Neural cell (in vitro differentiated cells): ENCODE measurements at regions not wholly inside any gene's neighbourhood (a gene's known extent, or its start where the extent isn't known, plus 50 kb on each side); places are given as distances from the start of the nearest gene placed in this dataset.

Source experiments
- H2AFZ ChIP-seq: fragments of 200-600, 300-800 bp; sonication (generic), shearing (Covaris generic); 2 replicates; pipeline ENCODE4 v1.6.0; 2014; ENCODE audit warnings: low read depth, mild to moderate bottlenecking, antibody characterized with exemption, low read length, moderate library complexity
- H3F3A ChIP-seq: fragments of 200-600 bp; shearing (Covaris generic); 2 replicates; pipeline ENCODE4 v1.6.1; 2016; ENCODE audit warnings: mild to moderate bottlenecking, moderate library complexity, mixed read lengths, antibody characterized with exemption, low read length; ENCODE audit not compliant: insufficient read depth, poor library complexity, severe bottlenecking
- H3K27ac ChIP-seq: fragments of 200-600, 300-800 bp; sonication (generic), shearing (Covaris generic); 2 replicates; pipeline ENCODE4 v1.5.1; 2014; ENCODE audit warnings: mild to moderate bottlenecking, low read length, moderate library complexity
- H3K27me3 ChIP-seq: fragments of 300-800, 200-600 bp; sonication (generic), shearing (Covaris generic); 2 replicates; pipeline ENCODE4 v1.6.0; 2014; ENCODE audit warnings: mild to moderate bottlenecking, low read depth, low read length, moderate library complexity; ENCODE audit not compliant: insufficient read depth
- H3K36me3 ChIP-seq: fragments of 300-800, 200-600 bp; sonication (generic), shearing (Covaris generic); 2 replicates; pipeline ENCODE4 v1.5.1; 2014; ENCODE audit warnings: mild to moderate bottlenecking, antibody characterized with exemption, low read length, moderate library complexity; ENCODE audit not compliant: insufficient read depth
- H3K4me2 ChIP-seq: fragments of 300-800, 200-600 bp; sonication (generic), shearing (Covaris generic); 2 replicates; pipeline ENCODE4 v1.6.0; 2014; ENCODE audit warnings: mild to moderate bottlenecking, low read length
- H3K4me3 ChIP-seq: fragments of 300-800, 200-600 bp; sonication (generic), shearing (Covaris generic); 2 replicates; pipeline ENCODE4 v1.5.1; 2014; ENCODE audit warnings: mild to moderate bottlenecking, low read length, moderate library complexity
- H3K79me2 ChIP-seq: fragments of 200-600 bp; shearing (Covaris generic); replicated peaks from 2 replicates; pipeline ENCODE4 v1.6.0; 2014; ENCODE audit warnings: mild to moderate bottlenecking, low read length, moderate library complexity; ENCODE audit not compliant: insufficient read depth
- H3K9ac ChIP-seq: fragments of 300-800, 200-600 bp; sonication (generic), shearing (Covaris generic); 2 replicates; pipeline ENCODE4 v1.6.1; 2016; ENCODE audit warnings: mild to moderate bottlenecking, low read length, mixed read lengths
- H3K9me2 ChIP-seq: fragments of 200-600 bp; shearing (Covaris generic); 2 replicates; pipeline ENCODE4 v1.6.1; 2016; ENCODE audit warnings: mild to moderate bottlenecking, low read length, mixed read lengths; ENCODE audit not compliant: insufficient read depth
- H3K9me3 ChIP-seq: fragments of 200-600, 300-800 bp; sonication (generic), shearing (Covaris generic); 2 replicates; pipeline ENCODE4 v1.6.1; 2016; ENCODE audit warnings: mild to moderate bottlenecking, mixed run types, low read length, moderate library complexity, mixed read lengths
- H4K20me1 ChIP-seq: fragments of 200-600 bp; shearing (Covaris generic); 2 replicates; pipeline ENCODE4 v1.6.1; 2016; ENCODE audit warnings: mild to moderate bottlenecking, mixed run types; ENCODE audit not compliant: insufficient read depth
- CTCF ChIP-seq: fragments of 450-650 bp; IDR thresholded peaks from 2 replicates; pipeline ENCODE4 v1.5.1; 2014; ENCODE audit warnings: antibody characterized with exemption, mild to moderate bottlenecking, moderate library complexity; ENCODE audit not compliant: poor library complexity, severe bottlenecking
- EP300 ChIP-seq: fragments of 450-650 bp; conservative IDR thresholded peaks from 2 replicates; pipeline ENCODE4 v1.6.1; 2014; ENCODE audit warnings: antibody characterized with exemption, mild to moderate bottlenecking, moderate library complexity; ENCODE audit not compliant: poor library complexity, severe bottlenecking
- EZH2 ChIP-seq: fragments of 200-600, 300-800 bp; shearing (Covaris generic), sonication (generic); IDR thresholded peaks from 2 replicates; pipeline ENCODE4 v1.6.1; 2014; ENCODE audit warnings: antibody characterized with exemption, low read length, borderline replicate concordance, mild to moderate bottlenecking; ENCODE audit not compliant: insufficient read depth, poor library complexity, severe bottlenecking
- MXI1 ChIP-seq: fragments of 450-650 bp; conservative IDR thresholded peaks from 2 replicates; pipeline ENCODE4 v1.6.1; 2014; ENCODE audit warnings: antibody characterized with exemption, mild to moderate bottlenecking; ENCODE audit not compliant: poor library complexity, severe bottlenecking
- POLR2AphosphoS5 ChIP-seq: IDR thresholded peaks from 2 replicates; pipeline ENCODE4 v1.6.1; 2012
- RAD21 ChIP-seq: fragments of 450-650 bp; conservative IDR thresholded peaks from 2 replicates; pipeline ENCODE4 v1.6.1; 2014; ENCODE audit warnings: antibody characterized with exemption, mild to moderate bottlenecking, moderate library complexity
- REST ChIP-seq: IDR thresholded peaks from 2 replicates; pipeline ENCODE4 v1.6.1; 2012; ENCODE audit warnings: borderline replicate concordance
- SMC3 ChIP-seq: fragments of 450-650 bp; conservative IDR thresholded peaks from 2 replicates; pipeline ENCODE4 v1.6.1; 2014; ENCODE audit warnings: antibody characterized with exemption, mild to moderate bottlenecking, moderate library complexity; ENCODE audit not compliant: poor library complexity
- TAF1 ChIP-seq: IDR thresholded peaks from 2 replicates; pipeline ENCODE4 v1.6.1; 2012; ENCODE audit warnings: low read depth

- Histone ChIP-seq H3K79me2 (no peaks in the 10 kb centered on the region), H3K27me3 (no peaks in the 10 kb centered on the region), H3K9me3 (no peaks in the 10 kb centered on the region), H3F3A (no peaks in the 10 kb centered on the region), H3K27ac (no peak overlapping the region), H3K9ac (no peak overlapping the region), H3K4me3 (no peak overlapping the region), H4K20me1 (no peaks in the 10 kb centered on the region), H3K4me2 (no peak overlapping the region), H3K9me2 (no peaks in the 10 kb centered on the region), H2AFZ (no peak overlapping the region), H3K36me3 (no peaks in the 10 kb centered on the region)
- TF ChIP-seq RAD21, result no peak
- TF ChIP-seq POLR2AphosphoS5, result no peak
- no peak for TF ChIP-seq SMC3
- TF ChIP-seq TAF1, result no peak
- TF ChIP-seq EZH2, result no peak
- TF ChIP-seq MXI1, result no peak
- no peak for TF ChIP-seq CTCF
- TF ChIP-seq EP300, result no peak
Measured at GRCh38 chr4:32633421-32633820, 1913.3 kb downstream of the PCDH7 start.

- H3K9ac ChIP-seq, result no peak overlapping the region
- no peaks in the 10 kb centered on the region for H4K20me1 ChIP-seq
- no peaks in the 10 kb centered on the region for H3K27me3 ChIP-seq
- H3K9me3 ChIP-seq, result peaks cover 3% of the 10 kb centered on the region
- H3K36me3 ChIP-seq, result no peaks in the 10 kb centered on the region
- H3K27ac ChIP-seq, result no peak overlapping the region
- TF ChIP-seq MXI1 (no peak), CTCF (no peak), RAD21 (no peak), EP300 (no peak), TAF1 (no peak), POLR2AphosphoS5 (no peak), EZH2 (no peak), REST (no peak), SMC3 (no peak)
- no peak overlapping the region for H3K4me2 ChIP-seq
- H3K9me2 ChIP-seq, result no peaks in the 10 kb centered on the region
- H3K4me3 ChIP-seq, result no peak overlapping the region
- no peaks in the 10 kb centered on the region for H3F3A ChIP-seq
- H2AFZ ChIP-seq, result no peak overlapping the region
- H3K79me2 ChIP-seq, result no peaks in the 10 kb centered on the region
Measured at GRCh38 chr4:32645653-32646052, 1925.5 kb downstream of the PCDH7 start.
